SJSA1 (cell line): ENCODE measurements at regions not wholly inside any gene's neighbourhood (a gene's known extent, or its start where the extent isn't known, plus 50 kb on each side); places are given as distances from the start of the nearest gene placed in this dataset.

Experiments used
- DNase-seq, 2 experiments: peaks; one replicate each; pipeline ENCODE4 v3.0.0-alpha.2; 2015 to 2020; ENCODE audit warnings: low spot score in 2 of 2, low read depth in 1 of 2
- H3K27ac ChIP-seq: fragments of 250-450 bp; sonication (Bioruptor Pico); 2 replicates; pipeline ENCODE4 v1.5.1; 2020; ENCODE audit warnings: mild to moderate bottlenecking, moderate library complexity
- H3K27me3 ChIP-seq: fragments of 250-450 bp; sonication (Bioruptor Pico); replicated peaks from 2 replicates; pipeline ENCODE4 v1.5.1; 2020; ENCODE audit warnings: mild to moderate bottlenecking, moderate library complexity
- H3K36me3 ChIP-seq: fragments of 250-450 bp; sonication (Bioruptor Pico); 2 replicates; pipeline ENCODE4 v1.5.1; 2020; ENCODE audit warnings: mild to moderate bottlenecking
- H3K4me1 ChIP-seq: fragments of 250-450 bp; sonication (Bioruptor Pico); replicated peaks from 2 replicates; pipeline ENCODE4 v1.6.1; 2021; ENCODE audit warnings: mild to moderate bottlenecking
- H3K4me3 ChIP-seq: fragments of 250-450 bp; sonication (Bioruptor Pico); 2 replicates; pipeline ENCODE4 v1.5.1; 2020; ENCODE audit warnings: mild to moderate bottlenecking
- H3K9me3 ChIP-seq: fragments of 250-450 bp; sonication (Bioruptor Pico); replicated peaks from 2 replicates; pipeline ENCODE4 v1.5.1; 2020; ENCODE audit warnings: mild to moderate bottlenecking

- Histone ChIP-seq H3K27me3 (peaks cover 48% of the 10 kb centered on the region), H3K9me3 (no peaks in the 10 kb centered on the region), H3K4me3 (no peak overlapping the region), H3K36me3 (no peaks in the 10 kb centered on the region), H3K4me1 (no peaks in the 10 kb centered on the region), H3K27ac (no peak overlapping the region)
- no peak for DNase-seq
Measured at GRCh38 chr10:2852574-2853323, 214.6 kb upstream of the PFKP start.

GRCh38 chr10:2851566-2851965 is 215.8 kb upstream of the PFKP start:
- no peak overlapping the region for H3K27ac ChIP-seq
- no peak for DNase-seq
- peaks cover 42% of the 10 kb centered on the region for H3K27me3 ChIP-seq
- no peaks in the 10 kb centered on the region for H3K4me1 ChIP-seq
- no peaks in the 10 kb centered on the region for H3K9me3 ChIP-seq
- H3K4me3 ChIP-seq: no peak overlapping the region
- H3K36me3 ChIP-seq: no peaks in the 10 kb centered on the region

- H3K4me1 ChIP-seq: no peaks in the 10 kb centered on the region
- H3K4me3 ChIP-seq: no peak overlapping the region
- H3K27ac ChIP-seq: no peak overlapping the region
- H3K9me3 ChIP-seq: no peaks in the 10 kb centered on the region
- H3K36me3 ChIP-seq: no peaks in the 10 kb centered on the region
- peaks cover 30% of the 10 kb centered on the region for H3K27me3 ChIP-seq
- DNase-seq: no peak
Measured at GRCh38 chr10:2850202-2850601, 217.1 kb upstream of the PFKP start.

GRCh38 chr10:2844925-2845324 is 222.4 kb upstream of the PFKP start:
- no peaks in the 10 kb centered on the region; the same call in 1 of the 2 replicates for H3K9me3 ChIP-seq
- no peak overlapping the region for H3K27ac ChIP-seq
- no peaks in the 10 kb centered on the region for H3K4me1 ChIP-seq
- no peak for DNase-seq
- peaks cover 17% of the 10 kb centered on the region for H3K27me3 ChIP-seq
- H3K36me3 ChIP-seq: no peaks in the 10 kb centered on the region
- H3K4me3 ChIP-seq: no peak overlapping the region

GRCh38 chr10:2839081-2839725 is 228.1 kb upstream of the PFKP start:
- Histone ChIP-seq H3K9me3 (no peaks in the 10 kb centered on the region; the same call in 1 of the 2 replicates), H3K4me3 (no peak overlapping the region), H3K36me3 (no peaks in the 10 kb centered on the region), H3K27me3 (peaks cover 19% of the 10 kb centered on the region), H3K27ac (no peak overlapping the region), H3K4me1 (peaks cover 12% of the 10 kb centered on the region)
- no peak for DNase-seq

- H3K27me3 ChIP-seq: peaks cover 6% of the 10 kb centered on the region
- H3K4me1 ChIP-seq: peaks cover 12% of the 10 kb centered on the region
- no peaks in the 10 kb centered on the region for H3K9me3 ChIP-seq
- H3K27ac ChIP-seq: peak overlapping the region; percentile 43
- H3K4me3 ChIP-seq: no peak overlapping the region
- H3K36me3 ChIP-seq: no peaks in the 10 kb centered on the region
- DNase-seq: peak in 1 of 2 experiments; percentile 46
Measured at GRCh38 chr10:2837674-2838073, 229.7 kb upstream of the PFKP start.

- no peak overlapping the region for H3K4me3 ChIP-seq
- H3K4me1 ChIP-seq: peaks cover 12% of the 10 kb centered on the region
- H3K27me3 ChIP-seq: peaks cover 6% of the 10 kb centered on the region
- H3K9me3 ChIP-seq: no peaks in the 10 kb centered on the region
- peak in 1 of 2 experiments; percentile 36 for DNase-seq
- H3K27ac ChIP-seq: peak overlapping the region; percentile 43
- H3K36me3 ChIP-seq: no peaks in the 10 kb centered on the region
Measured at GRCh38 chr10:2836921-2837662, 230.3 kb upstream of the PFKP start.

- no peaks in the 10 kb centered on the region for H3K36me3 ChIP-seq
- peaks cover 12% of the 10 kb centered on the region for H3K4me1 ChIP-seq
- H3K27ac ChIP-seq: no peak overlapping the region
- H3K9me3 ChIP-seq: no peaks in the 10 kb centered on the region
- DNase-seq: no peak
- H3K27me3 ChIP-seq: peaks cover under 1% of the 10 kb centered on the region; the same call in 1 of the 2 replicates
- H3K4me3 ChIP-seq: no peak overlapping the region
Measured at GRCh38 chr10:2834214-2834613, 233.1 kb upstream of the PFKP start.

- H3K9me3 ChIP-seq: no peaks in the 10 kb centered on the region
- H3K4me3 ChIP-seq: no peak overlapping the region
- no peak overlapping the region for H3K27ac ChIP-seq
- DNase-seq: no peak
- H3K27me3 ChIP-seq: peaks cover 6% of the 10 kb centered on the region
- H3K4me1 ChIP-seq: no peaks in the 10 kb centered on the region; the same call in 1 of the 2 replicates
- no peaks in the 10 kb centered on the region for H3K36me3 ChIP-seq
Measured at GRCh38 chr10:2831509-2831908, 235.8 kb upstream of the PFKP start.

- Histone ChIP-seq H3K9me3 (no peaks in the 10 kb centered on the region), H3K27ac (no peak overlapping the region), H3K4me1 (no peaks in the 10 kb centered on the region), H3K27me3 (peaks cover 6% of the 10 kb centered on the region), H3K36me3 (no peaks in the 10 kb centered on the region), H3K4me3 (no peak overlapping the region)
- DNase-seq: peak in 1 of 2 experiments; percentile 28
Measured at GRCh38 chr10:2828741-2829140, 238.6 kb upstream of the PFKP start.

- Histone ChIP-seq H3K27ac (no peak overlapping the region), H3K4me1 (no peaks in the 10 kb centered on the region), H3K9me3 (no peaks in the 10 kb centered on the region), H3K4me3 (no peak overlapping the region), H3K27me3 (peaks cover 9% of the 10 kb centered on the region), H3K36me3 (no peaks in the 10 kb centered on the region)
- DNase-seq: no peak
Measured at GRCh38 chr10:2826675-2827074, 240.7 kb upstream of the PFKP start.

- no peaks in the 10 kb centered on the region for H3K36me3 ChIP-seq
- H3K4me3 ChIP-seq: no peak overlapping the region
Measured at GRCh38 chr10:2825841-2826240, 241.5 kb upstream of the PFKP start.

GRCh38 chr10:2817940-2818636 is 249.3 kb upstream of the PFKP start:
- Histone ChIP-seq H3K27ac (no peak overlapping the region), H3K36me3 (no peaks in the 10 kb centered on the region), H3K4me3 (no peak overlapping the region), H3K9me3 (no peaks in the 10 kb centered on the region), H3K27me3 (peaks cover 44% of the 10 kb centered on the region), H3K4me1 (no peaks in the 10 kb centered on the region)
- DNase-seq: no peak

More at GRCh38 chr10:2825841-2826240, 241.5 kb upstream of the PFKP start:
- peaks cover 16% of the 10 kb centered on the region for H3K27me3 ChIP-seq
- no peak for DNase-seq
- no peaks in the 10 kb centered on the region for H3K4me1 ChIP-seq
- H3K27ac ChIP-seq: no peak overlapping the region
- no peaks in the 10 kb centered on the region for H3K9me3 ChIP-seq
